GM21423 (cell line): ENCODE measurements at regions not wholly inside any gene's neighbourhood (a gene's known extent, or its start where the extent isn't known, plus 50 kb on each side); places are given as distances from the start of the nearest gene placed in this dataset.
"Not testable (repeated sequence)": the region's sequence is repeated elsewhere in the genome, so short reads cannot be mapped to it uniquely, and the experiment has no call there.

ENCODE experiments used
- ATAC-seq: cut with Tn5 transposase; IDR thresholded peaks from one replicate; pipeline ENCODE4 v1.9.1; 2021; ENCODE audit warnings: mild to moderate bottlenecking, moderate library complexity; ENCODE audit not compliant: unreplicated experiment

GRCh38 chr3:8399686-8400085 lies 101.9 kb upstream of the LMCD1 start:
- ATAC-seq: no peak

DNA sequence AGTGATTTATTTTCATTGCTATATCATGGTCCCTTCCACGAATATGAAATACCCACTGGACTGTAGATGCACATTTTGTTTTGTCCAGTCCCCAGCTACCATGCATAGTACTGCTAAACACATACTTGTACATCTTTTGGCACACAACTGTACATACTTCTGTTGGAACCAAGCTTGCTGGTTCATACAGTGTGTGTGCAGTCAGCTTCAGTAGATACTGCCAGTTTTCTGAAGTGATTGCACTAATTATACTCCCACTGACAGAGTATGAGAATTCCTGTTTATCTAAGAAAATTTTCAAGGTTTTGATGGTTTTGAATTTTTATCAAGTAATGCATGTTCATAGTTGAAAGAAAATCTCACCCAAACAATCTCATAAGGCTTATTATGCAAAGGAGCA lies 100.7 kb upstream of the LMCD1 start:
- ATAC-seq: no peak

GRCh38 chr3:8403996-8404395 lies 97.6 kb upstream of the LMCD1 start:
- ATAC-seq: no peak

DNA sequence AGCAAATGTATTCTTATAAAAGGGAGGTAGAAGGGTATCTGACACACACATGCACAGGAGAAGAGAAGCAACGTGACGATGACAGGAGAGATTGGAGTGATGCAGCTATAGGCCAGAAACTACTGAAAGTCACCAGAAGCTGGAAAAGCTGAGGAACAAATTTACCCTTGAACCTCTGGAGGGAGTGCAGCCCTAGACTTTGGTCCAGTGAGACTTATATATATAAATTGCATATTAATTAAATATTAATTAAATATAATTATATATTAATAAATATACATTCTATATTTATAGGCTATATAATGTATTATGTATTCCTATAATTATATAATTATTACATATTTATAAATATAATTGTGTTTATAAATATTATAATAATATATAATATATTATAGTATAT lies 96.5 kb upstream of the LMCD1 start:
- no peak for ATAC-seq

GRCh38 chr3:8406479-8406878 lies 95.1 kb upstream of the LMCD1 start:
- no peak for ATAC-seq

- no peak for ATAC-seq
These were observed 88.2 kb upstream of the LMCD1 start for GRCh38 chr3:8413337-8413926.

- no peak for ATAC-seq
These were observed 84.7 kb upstream of the LMCD1 start for GRCh38 chr3:8416965-8417364.

DNA sequence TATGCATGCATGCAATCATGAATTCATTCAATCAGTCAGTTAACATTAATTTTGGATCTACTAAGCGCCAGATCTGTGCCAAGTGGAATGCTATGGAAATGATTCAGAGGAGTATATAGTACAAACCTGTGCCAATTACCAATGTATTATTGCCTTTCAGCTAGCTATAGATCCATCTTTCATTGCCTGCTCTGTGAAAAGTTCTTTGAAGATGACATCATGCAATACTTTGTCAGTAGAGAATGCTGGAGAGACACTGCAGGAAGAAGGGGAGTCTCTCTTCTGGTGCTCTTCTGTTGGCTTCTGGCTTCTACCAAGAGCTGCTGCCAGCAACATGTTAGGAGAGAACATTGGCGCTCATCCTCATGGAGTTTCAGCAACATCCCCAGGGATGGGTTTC lies 81.0 kb upstream of the LMCD1 start:
- no peak for ATAC-seq

GRCh38 chr3:8421267-8421666 lies 80.4 kb upstream of the LMCD1 start:
- ATAC-seq: no peak

DNA sequence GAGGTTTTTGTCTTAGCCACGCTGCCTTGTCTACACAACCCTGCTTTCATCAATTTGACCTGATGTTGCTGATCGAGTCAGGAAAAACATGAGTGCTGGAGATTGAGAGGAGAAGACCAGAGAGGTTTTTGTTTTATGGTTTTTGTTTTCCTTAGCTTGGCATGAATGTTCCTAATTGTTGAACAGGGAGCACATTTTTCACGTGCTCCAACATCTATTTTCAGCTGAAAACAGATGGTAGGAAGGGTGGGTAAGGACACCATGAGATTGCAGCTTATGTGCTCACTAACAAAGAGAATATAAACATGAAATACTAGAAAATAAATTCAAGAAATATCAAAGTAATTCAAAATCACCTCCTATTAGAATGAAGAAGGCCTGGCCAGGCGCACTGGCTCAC lies 79.9 kb upstream of the LMCD1 start:
- ATAC-seq: no peak

- no peak for ATAC-seq
These were observed 78.3 kb upstream of the LMCD1 start for GRCh38 chr3:8423307-8423706.

GRCh38 chr3:8424281-8424680 lies 77.3 kb upstream of the LMCD1 start:
- ATAC-seq: no peak

- ATAC-seq: no peak
These were observed 64.8 kb upstream of the LMCD1 start for GRCh38 chr3:8436661-8437287.

DNA sequence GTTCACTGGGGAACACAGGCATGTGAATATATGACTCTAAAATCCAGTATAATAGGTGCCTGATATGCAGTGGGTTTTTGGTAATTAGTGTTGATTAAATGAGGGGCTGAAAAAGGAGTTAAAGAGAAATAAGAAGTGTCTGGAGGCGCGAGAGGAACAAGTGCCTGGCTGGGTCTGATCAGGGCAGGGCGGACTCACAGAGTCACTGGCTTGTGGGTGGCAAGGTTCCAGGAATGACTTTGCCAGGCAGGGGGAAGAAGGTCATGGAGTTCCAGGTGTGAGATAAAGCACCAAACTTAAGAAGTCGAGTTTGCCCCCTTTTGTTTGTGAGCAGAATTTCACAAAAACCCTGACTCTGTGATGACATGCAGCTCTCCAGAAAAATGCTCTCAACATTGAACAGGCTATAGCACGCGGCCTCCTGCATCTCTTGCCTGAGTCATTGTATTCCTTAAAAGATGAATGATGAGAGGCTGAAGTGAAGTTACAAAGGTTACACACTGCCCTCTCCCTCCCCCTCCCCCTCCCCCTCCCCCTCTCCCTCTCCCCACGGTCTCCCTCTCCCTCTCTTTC lies 63.0 kb upstream of the LMCD1 start:
- ATAC-seq: no peak

DNA sequence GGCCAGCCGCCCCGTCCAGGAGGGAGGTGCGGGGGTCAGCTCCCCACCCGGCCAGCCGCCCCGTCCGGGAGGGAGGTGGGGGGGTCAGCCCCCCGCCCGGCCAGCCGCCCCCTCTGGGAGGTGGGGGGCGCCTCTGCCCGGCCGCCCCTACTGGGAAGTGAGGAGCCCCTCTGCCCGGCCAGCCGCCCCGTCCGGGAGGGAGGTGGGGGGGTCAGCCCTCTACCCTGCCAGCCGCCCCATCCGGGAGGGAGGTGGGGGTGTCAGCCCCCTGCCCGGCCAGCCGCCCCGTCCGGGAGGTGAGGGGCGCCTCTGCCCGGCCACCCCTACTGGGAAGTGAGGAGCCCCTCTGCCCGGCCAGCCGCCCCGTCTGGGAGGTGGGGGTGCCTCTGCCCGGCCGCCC lies 61.5 kb upstream of the LMCD1 start:
- ATAC-seq: not testable (repeated sequence)

DNA sequence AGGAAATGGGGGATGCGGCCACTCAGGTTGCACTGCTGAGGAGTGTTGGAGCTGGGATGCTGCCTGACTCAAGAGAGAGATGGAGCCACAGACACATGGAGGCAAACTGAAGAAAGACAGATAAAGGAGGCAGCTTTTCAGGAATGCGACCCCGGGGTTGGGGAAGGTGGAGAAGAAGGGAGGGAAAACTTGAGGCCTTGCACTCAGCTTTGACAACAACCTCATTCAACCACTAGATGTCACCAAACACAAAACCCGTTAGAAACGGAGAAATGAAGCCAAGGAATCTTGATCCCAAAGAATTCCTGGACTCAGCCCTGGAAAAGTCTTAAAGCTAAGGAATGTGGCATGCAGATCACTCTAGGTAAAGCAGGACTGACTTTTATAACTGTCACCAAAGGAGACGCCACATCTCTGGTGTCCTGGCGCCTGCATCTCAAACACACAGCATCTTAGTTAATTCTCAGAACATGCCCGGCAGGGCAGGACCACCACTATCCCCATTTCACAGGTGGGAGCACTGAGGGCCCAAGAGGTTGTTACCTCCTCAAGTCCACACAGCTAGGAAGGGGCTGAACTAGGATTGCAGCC lies 59.6 kb upstream of the LMCD1 start:
- ATAC-seq: no peak

GRCh38 chr3:8442993-8443650 lies 58.5 kb upstream of the LMCD1 start:
- ATAC-seq: no peak

DNA sequence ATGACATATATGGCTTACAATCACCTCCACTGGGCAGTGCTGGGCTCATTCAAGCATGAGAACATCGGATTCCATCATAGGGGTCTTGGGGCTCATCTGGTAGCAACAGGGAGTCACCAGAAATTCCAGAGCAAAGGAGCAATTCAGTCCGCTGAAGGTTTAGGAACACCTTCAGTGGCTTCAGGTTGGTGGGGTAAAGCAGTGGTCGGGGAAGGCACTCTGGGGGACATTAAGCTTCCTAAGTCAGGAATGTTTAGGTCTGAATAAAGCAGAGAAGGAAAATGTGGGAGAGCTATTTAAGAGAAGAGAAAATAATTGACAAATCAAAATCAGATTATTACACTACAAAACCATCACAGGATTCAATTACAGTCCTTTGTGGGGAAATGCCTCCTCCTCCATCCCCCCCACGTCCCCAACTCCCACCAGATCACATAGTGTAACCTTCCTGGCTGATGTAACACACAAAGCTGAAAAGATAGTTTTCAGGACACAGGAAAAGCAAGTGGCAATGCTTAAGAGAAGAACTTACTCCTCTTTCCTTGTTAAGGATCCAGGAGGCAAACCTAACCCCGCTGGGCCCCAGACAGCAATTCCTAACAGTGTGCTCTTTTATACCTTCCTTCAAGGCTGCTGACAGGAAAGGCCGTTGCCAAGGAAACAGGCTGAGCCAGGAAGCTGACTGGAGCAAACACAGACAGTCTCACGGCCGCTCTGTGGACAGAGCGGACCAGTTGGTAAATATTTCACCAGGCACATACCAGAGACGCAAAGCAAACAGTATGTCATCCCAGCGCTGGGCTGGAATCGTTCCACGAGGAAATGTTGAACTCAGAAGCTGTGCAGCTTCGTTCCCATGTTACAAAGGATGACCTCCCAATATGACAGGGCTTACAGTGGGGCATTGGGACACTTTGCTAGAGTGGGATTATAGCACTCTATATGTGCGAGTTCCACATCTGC lies 57.5 kb upstream of the LMCD1 start:
- no peak for ATAC-seq

DNA sequence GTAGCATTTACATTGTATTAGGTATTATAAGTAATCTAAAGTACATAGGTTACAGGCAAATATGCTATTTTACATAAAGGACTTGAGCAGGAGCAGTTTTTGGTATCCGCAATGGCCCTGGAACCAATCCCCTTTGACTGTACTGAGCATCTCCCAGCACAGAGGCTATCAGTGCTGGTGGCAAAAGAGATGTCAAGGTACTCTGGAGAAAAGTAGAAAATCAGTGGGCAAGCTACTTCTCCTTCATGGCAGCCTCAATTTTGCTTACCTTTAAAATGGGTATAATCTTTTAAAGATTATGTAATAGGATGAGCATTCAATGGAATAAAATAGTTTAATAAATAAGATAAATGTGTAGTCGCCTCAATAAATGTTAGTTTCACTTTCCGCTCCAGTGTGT lies 56.7 kb upstream of the LMCD1 start:
- no peak for ATAC-seq

GRCh38 chr3:8445861-8446260 lies 55.8 kb upstream of the LMCD1 start:
- no peak for ATAC-seq

DNA sequence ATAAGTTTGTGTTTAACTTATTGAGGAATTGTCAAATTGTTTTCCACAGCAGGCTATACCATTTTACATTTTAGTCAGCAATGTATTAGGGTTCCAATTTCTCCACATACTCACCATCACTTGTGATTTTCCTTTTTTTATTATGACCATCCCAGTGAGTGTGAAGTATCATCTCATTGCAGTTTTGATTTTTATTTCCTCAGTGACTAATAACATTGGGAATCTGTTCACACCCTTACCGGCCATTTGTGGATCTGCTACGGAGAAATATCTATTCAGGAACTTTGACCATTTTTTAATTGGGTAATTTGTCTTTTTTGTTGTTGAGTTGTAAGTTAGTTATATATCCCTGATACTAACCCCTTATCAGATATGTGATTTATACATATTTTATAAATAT lies 54.8 kb upstream of the LMCD1 start:
- no peak for ATAC-seq
